HEK293 (cell line): ENCODE measurements at regions not wholly inside any gene's neighbourhood (a gene's known extent, or its start where the extent isn't known, plus 50 kb on each side); places are given as distances from the start of the nearest gene placed in this dataset.

Experiments
- CTCF ChIA-PET: fragments of 350-600 bp; formaldehyde crosslinking; extraction: SDS; loops from one replicate; lab custom pipeline; 2021; ENCODE audit warnings: antibody characterized with exemption; lab: Yijun Ruan, JAX
- POLR2A ChIA-PET: fragments of 300-600 bp; formaldehyde crosslinking; extraction: SDS; loops from one replicate; lab custom pipeline; 2020; ENCODE audit warnings: antibody characterized with exemption, inconsistent platforms; lab: Yijun Ruan, JAX
- H3K27ac ChIP-seq: fragments of 200-500 bp; sonication (Bioruptor generic); 2 replicates; pipeline ENCODE4 v1.5.1; 2014; ENCODE audit warnings: low read depth, low read length, control low read depth, inconsistent platforms; ENCODE audit errors: extremely low read depth
- H3K36me3 ChIP-seq, 2 experiments: fragments of 200-500 bp in 1 of 2; sonication (Bioruptor generic) in 1 of 2; 1 replicate in 1 of 2; 2 replicates in 1 of 2; pipeline ENCODE4 v1.5.1; 2014 to 2017; ENCODE audit warnings: inconsistent platforms in 2 of 2, low read length in 2 of 2; ENCODE audit not compliant: control insufficient read depth in 2 of 2, insufficient read depth in 1 of 2
- H3K4me1 ChIP-seq: fragments of 200-500 bp; sonication (Bioruptor generic); 2 replicates; pipeline ENCODE4 v1.5.1; 2014; ENCODE audit warnings: mild to moderate bottlenecking, low read length, inconsistent platforms; ENCODE audit not compliant: control insufficient read depth, insufficient read depth
- H3K4me3 ChIP-seq: 2 replicates; pipeline ENCODE4 v1.5.1; 2011; ENCODE audit warnings: low read depth, mild to moderate bottlenecking, control low read depth, low read length, moderate library complexity
- H3K9me3 ChIP-seq: fragments of 200-500 bp; sonication (Bioruptor generic); 2 replicates; pipeline ENCODE4 v1.5.1; 2014; ENCODE audit warnings: low read depth, low read length, inconsistent platforms; ENCODE audit not compliant: control insufficient read depth, insufficient read depth
- SCRT1 ChIP-seq: fragments of 450-650 bp; formaldehyde crosslinking; IDR thresholded peaks from 2 replicates; pipeline ENCODE4 v1.5.1; 2016; ENCODE audit warnings: missing biosample characterization, missing genetic modification characterization, borderline replicate concordance
- TSHZ1 ChIP-seq: fragments of 450-650 bp; formaldehyde crosslinking; IDR thresholded peaks from 2 replicates; pipeline ENCODE4 v1.5.1; 2016; ENCODE audit warnings: missing biosample characterization, missing genetic modification characterization, borderline replicate concordance
- YY2 ChIP-seq: fragments of 450-650 bp; formaldehyde crosslinking; IDR thresholded peaks from 2 replicates; pipeline ENCODE4 v1.5.1; 2016; ENCODE audit warnings: missing biosample characterization, missing genetic modification characterization
- ZBTB6 ChIP-seq: fragments of 450-650 bp; formaldehyde crosslinking; IDR thresholded peaks from 2 replicates; pipeline ENCODE4 v1.5.1; 2017; ENCODE audit warnings: missing biosample characterization, missing genetic modification characterization
- ZFP69B ChIP-seq: fragments of 450-650 bp; formaldehyde crosslinking; IDR thresholded peaks from 2 replicates; pipeline ENCODE4 v1.5.1; 2016; ENCODE audit warnings: missing biosample characterization, missing genetic modification characterization
- ZNF157 ChIP-seq: fragments of 450-650 bp; formaldehyde crosslinking; IDR thresholded peaks from 2 replicates; pipeline ENCODE4 v1.5.1; 2016; ENCODE audit warnings: missing biosample characterization, missing genetic modification characterization
- ZNF18 ChIP-seq: fragments of 450-650 bp; formaldehyde crosslinking; IDR thresholded peaks from 2 replicates; pipeline ENCODE4 v1.5.1; 2016; ENCODE audit warnings: missing biosample characterization, missing genetic modification characterization
- ZNF302 ChIP-seq: fragments of 450-650 bp; formaldehyde crosslinking; IDR thresholded peaks from 2 replicates; pipeline ENCODE4 v1.5.1; 2016; ENCODE audit warnings: missing biosample characterization, missing genetic modification characterization, low read depth
- ZNF354C ChIP-seq: fragments of 450-650 bp; formaldehyde crosslinking; IDR thresholded peaks from 2 replicates; pipeline ENCODE4 v1.5.1; 2016; ENCODE audit warnings: missing biosample characterization, missing genetic modification characterization, low read depth, borderline replicate concordance
- ZNF404 ChIP-seq: fragments of 450-650 bp; formaldehyde crosslinking; IDR thresholded peaks from 2 replicates; pipeline ENCODE4 v1.5.1; 2017; ENCODE audit warnings: missing biosample characterization, missing genetic modification characterization
- ZNF416 ChIP-seq: fragments of 450-650 bp; formaldehyde crosslinking; IDR thresholded peaks from 2 replicates; pipeline ENCODE4 v1.5.1; 2016; ENCODE audit warnings: missing biosample characterization, missing genetic modification characterization
- ZNF426 ChIP-seq: fragments of 450-650 bp; formaldehyde crosslinking; IDR thresholded peaks from 2 replicates; pipeline ENCODE4 v1.5.1; 2017; ENCODE audit warnings: missing biosample characterization, missing genetic modification characterization, mild to moderate bottlenecking, inconsistent platforms, moderate library complexity
- ZNF518A ChIP-seq: fragments of 450-650 bp; formaldehyde crosslinking; conservative IDR thresholded peaks from 2 replicates; pipeline ENCODE4 v1.5.1; 2016; ENCODE audit warnings: low read depth, missing biosample characterization, missing genetic modification characterization
- ZNF521 ChIP-seq: fragments of 450-650 bp; formaldehyde crosslinking; IDR thresholded peaks from 2 replicates; pipeline ENCODE4 v1.5.1; 2017; ENCODE audit warnings: missing biosample characterization, mild to moderate bottlenecking, missing genetic modification characterization
- ZNF571 ChIP-seq: fragments of 450-650 bp; formaldehyde crosslinking; IDR thresholded peaks from 2 replicates; pipeline ENCODE4 v1.5.0; 2017; ENCODE audit warnings: missing biosample characterization, missing genetic modification characterization
- ZNF664 ChIP-seq: fragments of 450-650 bp; formaldehyde crosslinking; IDR thresholded peaks from 2 replicates; pipeline ENCODE4 v1.5.1; 2016; ENCODE audit warnings: missing biosample characterization, missing genetic modification characterization
- ZNF830 ChIP-seq: fragments of 450-650 bp; IDR thresholded peaks from 2 replicates; pipeline ENCODE4 v1.5.0; 2018; ENCODE audit warnings: missing biosample characterization, missing genetic modification characterization, low read depth, mild to moderate bottlenecking, moderate library complexity
- ZSCAN4 ChIP-seq: fragments of 450-650 bp; formaldehyde crosslinking; IDR thresholded peaks from 2 replicates; pipeline ENCODE4 v1.5.1; 2017; ENCODE audit warnings: missing biosample characterization, missing genetic modification characterization

- TF ChIP-seq ZNF404 (no peak), ZSCAN4 (no peak), ZNF416 (tag by site-specific recombination) (no peak)
These were observed 200.0 kb downstream of the AJAP1 start (continued) for GRCh38 chr1:4854367-4854766.

- TF ChIP-seq ZNF521 (tag by site-specific recombination) (no peak), ZNF830 (tag by site-specific recombination) (no peak), ZNF18 (tag by site-specific recombination) (no peak), SCRT1 (tag by site-specific recombination) (no peak), TSHZ1 (tag by site-specific recombination) (no peak), ZNF426 (tag by site-specific recombination) (no peak), ZNF354C (tag by site-specific recombination) (no peak), ZNF571 (tag by site-specific recombination) (no peak)
- TF ChIP-seq, all 188 proteins: peak for 0
- ChIA-PET CTCF (no interaction called here), POLR2A (no interaction called here)
- no peaks in the 10 kb centered on the region for H3K4me1 ChIP-seq
- no peaks in the 10 kb centered on the region for H3K36me3 ChIP-seq
- no peak overlapping the region for H3K4me3 ChIP-seq
- no peaks in the 10 kb centered on the region for H3K9me3 ChIP-seq
- H3K27ac ChIP-seq: no peak overlapping the region
These were observed 199.5 kb downstream of the AJAP1 start for GRCh38 chr1:4853904-4854303.

- POLR2A ChIA-PET: no interaction called here
- H3K36me3 ChIP-seq: no peaks in the 10 kb centered on the region
- CTCF ChIA-PET: no interaction called here
- no peaks in the 10 kb centered on the region for H3K4me1 ChIP-seq
- TF ChIP-seq YY2 (tag by site-specific recombination): no peak
- TF ChIP-seq ZBTB6 (tag by site-specific recombination): no peak
- no peak for TF ChIP-seq ZNF157
- TF ChIP-seq ZNF518A (tag by site-specific recombination): no peak
- no peak for TF ChIP-seq ZFP69B (tag by site-specific recombination)
- TF ChIP-seq ZNF664 (tag by site-specific recombination): no peak
- no peak for TF ChIP-seq ZNF302 (tag by site-specific recombination)
- no peak for TF ChIP-seq ZNF521 (tag by site-specific recombination)
- TF ChIP-seq, all 188 proteins: peak for 0
- no peak overlapping the region for H3K4me3 ChIP-seq
- H3K9me3 ChIP-seq: no peaks in the 10 kb centered on the region
- no peak overlapping the region for H3K27ac ChIP-seq
These were observed 197.1 kb downstream of the AJAP1 start for GRCh38 chr1:4851385-4852065.
